ENCODE measurements at regions not wholly inside any gene's neighbourhood (a gene's known extent, or its start where the extent isn't known, plus 50 kb on each side); places are given as distances from the start of the nearest gene placed in this dataset.
"Not testable (repeated sequence)": the region's sequence is repeated elsewhere in the genome, so short reads cannot be mapped to it uniquely, and the experiment has no call there.

DNA sequence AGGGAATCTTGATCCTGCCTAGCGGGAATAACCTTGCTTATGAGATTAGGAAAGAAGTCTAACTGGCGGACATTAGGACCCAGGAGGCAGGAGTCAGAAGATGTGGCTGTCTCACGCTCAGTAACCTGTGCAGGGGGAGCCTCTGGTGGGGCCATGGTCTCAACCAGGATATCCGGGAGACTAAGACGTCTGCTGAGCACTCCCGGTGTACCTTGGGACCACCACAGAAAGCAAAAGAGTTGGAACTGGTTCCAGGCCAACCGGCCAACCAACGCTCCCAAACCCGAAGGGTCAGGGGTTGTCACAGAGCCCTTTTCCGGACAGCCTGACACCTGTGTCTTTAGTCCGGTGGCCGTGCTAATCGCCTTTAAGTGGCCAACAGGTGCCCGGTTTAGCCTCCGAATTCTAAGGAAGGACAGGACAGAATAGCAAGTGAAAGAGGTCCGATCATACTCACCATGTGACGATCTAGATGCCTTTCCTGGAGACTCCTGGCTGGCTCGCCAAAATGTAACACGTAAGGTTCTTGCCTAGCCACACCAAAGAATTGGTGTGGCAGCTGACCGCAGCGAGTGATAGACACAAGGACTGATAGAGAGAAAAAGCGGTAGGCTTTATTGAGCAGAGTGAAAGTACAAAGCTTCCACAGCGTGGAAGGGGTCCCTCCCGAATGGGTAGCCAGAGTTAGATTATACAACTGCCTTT lies 103.9 kb upstream of the DIAPH3 start:
- no peaks in the 10 kb centered on the region for H3K9me3 Mint-ChIP-seq
- H3K36me3 Mint-ChIP-seq (ENCODE audit: low read depth), result no peaks in the 10 kb centered on the region
- peaks cover 5% of the 10 kb centered on the region for H3K27me3 Mint-ChIP-seq
- H3K4me3 Mint-ChIP-seq, result no peak overlapping the region
- no peak overlapping the region for H3K27ac Mint-ChIP-seq
- no peaks in the 10 kb centered on the region for H3K4me1 Mint-ChIP-seq (ENCODE audit: low read depth)

DNA sequence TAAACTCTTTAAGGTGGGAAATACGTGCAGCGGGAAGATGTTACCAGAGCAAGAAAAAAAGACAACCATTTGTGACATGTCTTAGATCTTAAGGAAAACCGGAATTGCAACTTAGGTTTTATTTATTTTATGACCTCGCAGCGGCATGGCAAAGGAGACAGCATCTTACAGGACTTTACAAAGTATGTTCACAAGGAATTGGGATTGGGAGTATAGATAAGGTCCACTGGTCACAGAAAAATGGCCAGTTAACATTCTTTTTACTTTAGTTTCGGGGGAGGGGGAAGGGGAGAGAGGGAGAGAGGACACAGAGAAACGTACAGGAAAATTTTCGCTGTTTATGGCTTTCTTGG lies 104.5 kb upstream of the DIAPH3 start:
- Mint-ChIP-seq H3K4me1 (ENCODE audit: low read depth) (no peaks in the 10 kb centered on the region), H3K4me3 (no peak overlapping the region), H3K9me3 (no peaks in the 10 kb centered on the region), H3K36me3 (ENCODE audit: low read depth) (no peaks in the 10 kb centered on the region), H3K27ac (no peak overlapping the region), H3K27me3 (peaks cover 2% of the 10 kb centered on the region)

DNA sequence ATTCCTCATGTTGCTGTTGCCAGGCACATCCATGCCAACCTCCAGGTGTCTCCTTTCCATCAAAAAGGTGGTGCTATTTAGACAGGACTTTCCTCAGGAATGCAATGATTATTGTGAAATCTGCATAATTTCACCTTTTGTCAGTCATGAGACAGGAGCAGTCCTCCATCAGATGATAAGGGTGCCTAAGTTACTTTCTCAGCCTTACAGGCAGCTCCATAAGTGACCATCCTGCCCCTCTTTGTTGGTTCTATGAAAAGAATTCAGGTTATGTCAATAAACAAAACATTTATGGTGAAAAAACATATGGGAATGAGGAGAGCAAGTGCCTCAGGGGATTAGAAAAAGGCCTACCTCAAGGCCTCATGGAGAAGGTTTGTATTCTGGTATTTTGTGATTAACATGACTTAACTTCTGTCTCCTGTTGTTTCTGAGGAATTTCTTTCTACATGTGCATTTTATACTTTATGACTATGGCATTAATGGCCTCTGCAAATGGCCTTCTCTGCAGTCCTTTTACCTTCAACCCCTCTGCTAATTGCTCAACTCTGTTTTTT lies 110.3 kb upstream of the DIAPH3 start:
- Mint-ChIP-seq H3K27me3 (no peaks in the 10 kb centered on the region), H3K9me3 (peaks cover 4% of the 10 kb centered on the region), H3K27ac (no peak overlapping the region), H3K4me1 (ENCODE audit: low read depth) (no peaks in the 10 kb centered on the region), H3K36me3 (ENCODE audit: low read depth) (no peaks in the 10 kb centered on the region), H3K4me3 (no peak overlapping the region)

DNA sequence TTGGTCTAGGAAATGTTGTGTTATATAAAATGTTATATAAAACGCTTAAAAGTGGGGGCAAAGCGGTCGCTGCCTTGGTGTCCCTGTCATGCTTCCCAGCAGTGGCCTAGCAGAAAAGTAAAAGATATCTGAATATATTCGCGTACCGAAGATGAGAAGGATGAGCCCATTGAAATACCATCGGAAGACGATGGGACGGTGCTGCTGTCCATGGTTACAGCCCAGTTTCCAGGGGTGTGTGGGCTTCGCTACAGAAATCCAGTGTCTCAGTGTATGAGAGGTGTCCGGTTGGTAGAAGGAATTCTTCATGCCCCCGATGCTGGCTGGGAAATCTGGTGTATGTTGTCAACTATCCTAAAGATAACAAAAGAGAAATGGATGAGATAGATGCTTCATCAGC lies 110.9 kb upstream of the DIAPH3 start:
- Mint-ChIP-seq H3K4me3 (no peak overlapping the region), H3K9me3 (peaks cover 4% of the 10 kb centered on the region), H3K4me1 (ENCODE audit: low read depth) (no peaks in the 10 kb centered on the region), H3K27ac (no peak overlapping the region), H3K36me3 (ENCODE audit: low read depth) (no peaks in the 10 kb centered on the region), H3K27me3 (no peaks in the 10 kb centered on the region)

DNA sequence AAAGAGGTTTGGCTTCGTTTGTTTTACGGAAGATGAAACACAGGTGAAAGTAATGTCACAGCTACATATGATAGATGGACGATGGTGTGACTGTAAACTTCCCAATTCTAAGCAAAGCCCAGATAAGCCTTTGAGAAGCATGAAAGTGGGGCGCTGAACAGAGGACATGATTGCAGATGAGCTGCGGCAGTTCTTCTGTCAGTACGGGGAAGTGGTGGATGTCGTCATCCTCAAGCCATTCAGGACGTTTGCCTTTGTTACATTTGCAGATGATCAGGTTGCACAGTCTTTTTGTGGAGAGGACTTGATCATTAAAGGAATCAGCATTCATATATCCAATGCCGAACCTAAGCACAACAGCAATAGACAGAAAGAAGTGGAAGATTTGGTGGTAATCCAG lies 111.5 kb upstream of the DIAPH3 start:
- Mint-ChIP-seq H3K27ac (no peak overlapping the region), H3K9me3 (peaks cover 4% of the 10 kb centered on the region), H3K4me1 (ENCODE audit: low read depth) (no peaks in the 10 kb centered on the region), H3K4me3 (no peak overlapping the region), H3K36me3 (ENCODE audit: low read depth) (no peaks in the 10 kb centered on the region), H3K27me3 (no peaks in the 10 kb centered on the region)

DNA sequence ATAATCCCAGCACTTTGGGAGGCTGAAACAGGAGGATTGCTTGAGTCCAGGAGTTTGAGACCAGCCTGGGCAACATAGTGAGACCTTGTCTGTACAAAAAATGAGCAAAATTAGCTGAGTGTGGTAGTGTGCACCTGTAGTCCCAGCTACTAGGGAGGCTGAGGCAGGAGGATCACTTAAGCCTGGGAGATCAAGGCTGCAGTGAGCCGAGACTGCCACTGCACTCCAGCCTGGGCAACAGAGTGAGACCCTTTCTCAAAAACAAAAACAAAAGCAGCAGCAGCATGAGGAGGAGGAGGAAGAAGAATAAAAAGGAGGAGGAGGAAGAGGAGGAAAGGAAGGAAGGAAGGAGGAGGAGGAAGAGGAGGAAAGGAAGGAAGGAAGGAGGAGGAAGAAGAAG lies 116.5 kb upstream of the TDRD3 start:
- peak overlapping the region; percentile 22 for H3K27ac Mint-ChIP-seq
- H3K9me3 Mint-ChIP-seq; H3K27me3 Mint-ChIP-seq; H3K4me3 Mint-ChIP-seq; H3K4me1 Mint-ChIP-seq (ENCODE audit: low read depth); H3K36me3 Mint-ChIP-seq (ENCODE audit: low read depth): not testable (repeated sequence)

DNA sequence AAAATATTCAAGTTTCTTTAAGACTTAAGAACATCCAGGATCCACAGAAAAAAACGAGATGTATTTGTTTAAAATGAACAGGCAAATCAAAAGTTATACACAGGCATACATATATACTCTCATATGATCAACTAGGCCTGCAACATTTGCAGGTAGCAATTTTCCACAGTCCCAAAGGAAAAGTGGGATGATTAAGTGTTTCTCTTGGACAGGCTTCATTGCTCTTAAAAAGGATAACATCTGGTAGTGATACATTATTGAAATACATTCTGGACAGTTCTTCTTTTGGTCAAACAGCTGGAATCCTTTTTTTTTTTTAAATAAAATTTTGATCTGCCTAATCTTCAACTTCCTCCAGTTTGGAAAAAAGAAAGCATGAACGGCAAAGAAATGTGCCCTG lies 114.8 kb upstream of the TDRD3 start:
- no peaks in the 10 kb centered on the region for H3K4me1 Mint-ChIP-seq (ENCODE audit: low read depth)
- H3K36me3 Mint-ChIP-seq (ENCODE audit: low read depth), result no peaks in the 10 kb centered on the region
- H3K27ac Mint-ChIP-seq, result no peak overlapping the region
- H3K4me3 Mint-ChIP-seq, result no peak overlapping the region
- H3K27me3 Mint-ChIP-seq, result peaks cover 3% of the 10 kb centered on the region
- H3K9me3 Mint-ChIP-seq, result no peaks in the 10 kb centered on the region

DNA sequence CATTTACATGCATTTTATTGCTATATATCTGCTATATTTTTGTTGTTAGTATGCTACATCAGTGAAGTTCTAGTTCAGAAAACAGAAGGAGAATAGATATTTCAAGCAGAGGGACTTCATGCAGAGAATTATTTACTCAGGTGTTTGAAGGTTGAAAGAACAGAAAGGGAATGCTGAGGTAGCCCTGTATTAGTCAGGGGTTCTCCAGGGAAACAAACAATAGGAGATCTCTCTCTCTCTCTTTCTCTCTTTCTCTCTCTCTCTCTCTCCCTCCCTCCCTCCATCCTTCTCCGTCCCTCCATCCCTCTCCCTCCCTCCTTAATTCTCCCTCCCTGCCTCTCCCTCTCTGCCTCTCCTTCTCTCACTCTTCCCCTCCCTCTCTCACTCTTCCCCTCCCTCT lies 114.3 kb upstream of the TDRD3 start:
- Mint-ChIP-seq H3K27ac (no peak overlapping the region), H3K36me3 (ENCODE audit: low read depth) (no peaks in the 10 kb centered on the region), H3K27me3 (peaks cover 3% of the 10 kb centered on the region), H3K9me3 (no peaks in the 10 kb centered on the region), H3K4me1 (ENCODE audit: low read depth) (no peaks in the 10 kb centered on the region), H3K4me3 (no peak overlapping the region)

DNA sequence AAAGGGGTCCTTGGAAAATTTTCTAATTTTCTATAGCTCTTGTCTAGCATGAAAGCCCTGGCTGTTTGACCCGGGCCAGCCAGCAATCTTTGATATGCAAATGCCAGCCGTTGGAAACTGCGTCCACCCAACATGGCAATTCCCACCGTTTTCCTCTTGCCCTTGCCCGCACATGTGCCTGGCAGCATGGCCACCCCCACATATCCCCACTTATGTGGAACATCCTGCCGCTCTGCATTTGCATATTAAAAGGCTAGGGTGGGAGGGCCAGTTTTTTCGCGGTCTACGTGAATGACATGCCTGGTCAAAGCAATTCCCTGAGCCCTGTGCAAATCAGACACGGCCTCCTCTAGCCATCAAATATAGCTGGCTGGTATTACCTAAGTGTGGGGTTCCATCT lies 110.3 kb upstream of the TDRD3 start:
- no peaks in the 10 kb centered on the region for H3K9me3 Mint-ChIP-seq
- no peak overlapping the region for H3K4me3 Mint-ChIP-seq
- peaks cover 9% of the 10 kb centered on the region for H3K27me3 Mint-ChIP-seq

DNA sequence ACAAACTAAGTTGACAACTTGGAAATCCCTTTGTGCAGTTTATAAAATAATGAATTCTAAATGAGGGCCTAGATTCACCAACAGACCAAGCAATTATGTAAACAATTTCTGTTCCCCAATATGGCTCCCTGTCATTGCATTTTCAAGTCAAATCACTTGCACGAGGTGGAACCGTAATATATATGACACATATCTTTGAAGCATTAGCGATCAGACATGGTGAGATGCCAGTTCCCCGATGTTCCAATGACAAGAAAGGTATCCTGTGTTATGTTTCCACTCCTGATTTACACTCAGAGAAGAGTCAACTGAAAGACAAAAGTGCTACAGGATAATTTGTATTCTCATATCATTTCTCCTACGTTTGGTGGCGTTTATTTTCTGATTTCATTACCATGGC lies 108.5 kb upstream of the TDRD3 start:
- no peaks in the 10 kb centered on the region for H3K9me3 Mint-ChIP-seq
- H3K27ac Mint-ChIP-seq, result no peak overlapping the region
- H3K4me1 Mint-ChIP-seq (ENCODE audit: low read depth), result no peaks in the 10 kb centered on the region
- no peaks in the 10 kb centered on the region for H3K36me3 Mint-ChIP-seq (ENCODE audit: low read depth)
- H3K4me3 Mint-ChIP-seq, result no peak overlapping the region
- peaks cover 9% of the 10 kb centered on the region for H3K27me3 Mint-ChIP-seq

More for the DNA sequence above, 110.3 kb upstream of the TDRD3 start:
- no peaks in the 10 kb centered on the region for H3K4me1 Mint-ChIP-seq (ENCODE audit: low read depth)
- H3K27ac Mint-ChIP-seq, result no peak overlapping the region
- no peaks in the 10 kb centered on the region for H3K36me3 Mint-ChIP-seq (ENCODE audit: low read depth)

DNA sequence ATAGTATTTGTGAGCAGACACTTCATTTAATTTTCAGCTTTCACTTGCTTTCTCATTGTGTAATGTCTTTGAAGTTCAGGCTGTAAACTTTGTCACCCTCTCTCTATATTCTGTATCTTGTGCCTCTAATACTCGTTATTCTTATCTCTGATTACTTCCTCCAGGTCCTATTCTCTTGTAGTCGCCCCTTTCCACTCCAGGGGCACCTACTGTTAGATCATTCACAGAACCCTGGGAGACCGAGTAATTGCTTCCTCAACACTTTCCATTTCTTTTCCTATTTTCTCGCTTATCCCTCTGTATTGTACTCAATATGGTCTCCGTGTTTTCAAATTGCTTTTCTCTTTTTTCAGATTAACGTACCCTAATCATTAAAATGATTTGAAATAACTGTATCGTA lies 93.9 kb upstream of the TDRD3 start:
- no peaks in the 10 kb centered on the region for H3K36me3 Mint-ChIP-seq (ENCODE audit: low read depth)
- no peaks in the 10 kb centered on the region for H3K27me3 Mint-ChIP-seq
- H3K4me1 Mint-ChIP-seq (ENCODE audit: low read depth), result no peaks in the 10 kb centered on the region
- no peaks in the 10 kb centered on the region for H3K9me3 Mint-ChIP-seq
- H3K4me3 Mint-ChIP-seq, result no peak overlapping the region
- no peak overlapping the region for H3K27ac Mint-ChIP-seq

DNA sequence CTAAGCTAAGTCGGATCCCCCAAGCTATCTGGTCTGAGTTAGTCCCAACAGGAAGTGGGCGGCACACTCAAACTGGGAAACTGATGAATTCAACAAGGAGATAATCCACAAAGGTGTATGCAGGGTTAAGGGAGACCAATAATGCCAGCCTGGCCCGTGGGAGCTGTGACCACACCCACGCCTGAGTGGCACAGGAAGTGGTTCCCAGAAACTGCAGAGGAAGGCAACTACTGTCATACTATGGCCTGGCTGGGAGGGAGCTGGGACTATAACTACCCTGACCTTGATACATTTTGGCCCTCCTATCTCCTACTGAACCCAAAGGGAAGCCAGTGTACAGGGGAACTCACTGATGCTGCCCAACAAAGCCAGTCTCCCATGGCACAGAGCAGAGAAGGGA lies 85.5 kb upstream of the TDRD3 start:
- no peak overlapping the region for H3K27ac Mint-ChIP-seq
- no peaks in the 10 kb centered on the region for H3K27me3 Mint-ChIP-seq
- H3K4me1 Mint-ChIP-seq (ENCODE audit: low read depth), result no peaks in the 10 kb centered on the region
- H3K9me3 Mint-ChIP-seq, result no peaks in the 10 kb centered on the region
- H3K36me3 Mint-ChIP-seq (ENCODE audit: low read depth), result no peaks in the 10 kb centered on the region
- no peak overlapping the region for H3K4me3 Mint-ChIP-seq

DNA sequence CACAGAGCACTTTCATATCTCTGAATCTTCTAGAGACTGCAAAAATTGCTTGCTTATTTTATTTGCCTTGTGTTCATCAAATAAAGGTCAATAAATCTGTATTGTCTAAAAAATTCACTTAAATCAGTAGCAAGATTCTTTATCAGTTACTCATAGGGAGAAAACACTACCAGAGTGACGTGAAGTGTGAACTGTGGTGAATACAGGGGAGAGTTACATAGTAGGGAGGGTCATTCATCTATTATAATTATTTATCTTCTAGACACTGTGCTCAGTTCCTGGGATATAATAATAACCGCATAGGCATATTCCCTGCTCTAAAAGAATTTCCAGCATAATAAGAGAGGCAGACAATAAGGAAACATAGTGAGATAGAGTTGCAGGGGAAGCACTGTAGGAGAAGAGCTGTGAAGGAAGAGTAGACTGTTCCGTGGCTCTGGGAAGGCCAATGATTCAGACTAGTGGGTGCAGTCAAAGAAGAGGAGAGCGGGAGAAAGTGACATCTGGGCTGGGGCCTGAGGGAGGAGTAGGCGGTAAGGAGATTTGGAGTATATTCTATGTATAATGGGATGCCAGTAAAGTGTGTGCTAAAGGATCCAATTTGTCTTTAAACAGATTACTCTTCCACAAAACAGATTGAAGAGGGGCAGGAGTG lies 84.0 kb upstream of the TDRD3 start:
- H3K27me3 Mint-ChIP-seq, result peaks cover 7% of the 10 kb centered on the region
- H3K9me3 Mint-ChIP-seq, result no peaks in the 10 kb centered on the region
- no peak overlapping the region for H3K27ac Mint-ChIP-seq
- no peaks in the 10 kb centered on the region for H3K36me3 Mint-ChIP-seq (ENCODE audit: low read depth)
- H3K4me3 Mint-ChIP-seq, result no peak overlapping the region
- H3K4me1 Mint-ChIP-seq (ENCODE audit: low read depth), result no peaks in the 10 kb centered on the region

DNA sequence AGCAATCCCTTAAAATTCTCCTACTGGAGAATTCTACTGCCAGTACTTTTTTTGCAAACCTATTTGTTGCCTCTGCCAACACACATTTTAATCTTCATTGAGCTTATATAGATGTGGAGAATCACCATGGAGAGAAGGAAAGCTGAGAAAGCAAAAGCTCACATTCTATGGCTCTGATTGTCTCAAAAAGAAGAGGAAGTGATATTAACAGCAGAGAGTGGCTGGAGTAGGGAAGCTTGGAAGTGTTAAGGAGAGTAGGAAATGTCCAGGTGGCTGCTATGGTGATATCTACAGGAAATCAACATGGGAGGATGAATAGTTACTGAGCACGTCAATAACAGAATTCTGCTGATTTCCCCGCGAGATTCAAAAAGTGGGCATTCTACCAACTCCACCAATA lies 78.8 kb upstream of the TDRD3 start:
- Mint-ChIP-seq H3K36me3 (ENCODE audit: low read depth) (no peaks in the 10 kb centered on the region), H3K4me3 (no peak overlapping the region), H3K27ac (no peak overlapping the region), H3K27me3 (peaks cover 7% of the 10 kb centered on the region), H3K4me1 (ENCODE audit: low read depth) (no peaks in the 10 kb centered on the region), H3K9me3 (no peaks in the 10 kb centered on the region)

DNA sequence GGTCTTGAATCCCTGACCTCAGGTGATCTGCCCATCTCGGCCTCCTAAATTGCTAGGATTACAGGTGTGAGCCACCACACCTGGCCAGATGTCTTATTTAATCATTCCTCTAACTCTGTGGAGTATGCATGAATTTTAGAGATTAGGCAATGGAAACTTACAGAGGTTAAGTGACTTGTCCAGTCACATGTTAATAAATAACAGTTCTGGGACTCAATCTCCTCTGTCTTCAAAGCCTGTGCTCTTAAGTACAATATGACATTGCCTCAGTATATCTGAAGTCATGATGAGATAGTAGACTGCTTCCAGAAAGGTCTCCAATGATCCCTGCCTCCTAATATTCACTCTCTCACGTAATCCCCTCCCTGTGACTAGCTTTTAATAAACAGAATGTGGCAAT lies 72.9 kb upstream of the TDRD3 start:
- no peak overlapping the region for H3K4me3 Mint-ChIP-seq
- H3K27me3 Mint-ChIP-seq, result no peaks in the 10 kb centered on the region
- no peak overlapping the region for H3K27ac Mint-ChIP-seq
- no peaks in the 10 kb centered on the region for H3K9me3 Mint-ChIP-seq
- no peaks in the 10 kb centered on the region for H3K4me1 Mint-ChIP-seq (ENCODE audit: low read depth)
- no peaks in the 10 kb centered on the region for H3K36me3 Mint-ChIP-seq (ENCODE audit: low read depth)

DNA sequence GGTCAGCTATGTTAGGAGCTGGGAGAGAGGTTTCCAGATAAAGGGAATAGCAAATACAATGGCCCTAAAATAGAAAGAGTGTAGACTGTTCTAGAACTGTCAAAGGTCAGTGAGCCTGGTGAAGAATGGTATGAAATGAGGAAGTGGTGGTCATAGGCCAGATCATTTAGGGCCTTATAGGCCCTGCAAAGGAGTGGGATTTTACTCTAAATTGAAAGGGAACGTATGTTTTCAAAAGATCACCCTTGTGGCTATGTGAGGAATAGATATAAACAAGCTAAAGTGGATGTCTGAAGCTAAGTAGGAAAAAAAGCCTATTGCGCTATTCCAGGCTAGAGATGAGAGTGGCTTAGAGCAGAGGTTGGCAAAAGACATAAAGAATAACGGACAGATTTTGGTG lies 70.7 kb upstream of the TDRD3 start:
- no peaks in the 10 kb centered on the region for H3K36me3 Mint-ChIP-seq (ENCODE audit: low read depth)
- H3K4me1 Mint-ChIP-seq (ENCODE audit: low read depth), result no peaks in the 10 kb centered on the region
- H3K27me3 Mint-ChIP-seq, result no peaks in the 10 kb centered on the region
- H3K27ac Mint-ChIP-seq, result no peak overlapping the region
- no peak overlapping the region for H3K4me3 Mint-ChIP-seq
- H3K9me3 Mint-ChIP-seq, result no peaks in the 10 kb centered on the region

Data from stimulated activated naive CD8-positive, alpha-beta T cell treated with anti-CD3 and anti-CD28 coated beads, Interleukin-15, Interleukin-2, amounts not matched to agents 100 ng/mL and 50 ng/mL, for 24 hours (primary cell).